ENCODE measurements at regions not wholly inside any gene's neighbourhood (a gene's known extent, or its start where the extent isn't known, plus 50 kb on each side); places are given as distances from the start of the nearest gene placed in this dataset.

DNA sequence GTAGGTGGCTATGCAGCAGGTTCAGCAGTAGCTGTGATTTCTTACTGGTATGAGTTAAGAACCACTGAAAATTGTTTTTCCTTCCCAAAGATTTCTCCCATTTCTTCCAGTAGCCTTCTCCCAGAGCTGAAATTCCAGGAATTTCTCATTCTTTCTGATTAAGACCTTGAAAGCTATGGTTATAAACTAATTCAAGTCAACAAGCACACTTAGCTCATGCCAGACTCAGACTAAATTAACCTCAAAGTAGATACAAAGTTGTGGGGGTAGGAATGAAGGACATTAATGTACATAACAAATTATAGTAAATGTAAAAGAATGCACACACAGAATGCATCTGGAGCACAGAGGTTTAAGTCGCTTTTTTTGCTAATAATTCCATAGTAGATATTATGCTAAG, 103.6 kb upstream of the SOX11 start:
- no peak for TF ChIP-seq REST (IDR thresholded peaks at IDR 0.05; ENCODE audit: insufficient read depth in 1 of 2, low read depth in 2 of 2, low read length in 2 of 2)
- no peak for TF ChIP-seq SIN3A (IDR thresholded peaks at IDR 0.05; ENCODE audit: borderline replicate concordance, insufficient read depth, low read length)
- no peak for TF ChIP-seq FOXP2 (optimal IDR thresholded peaks at IDR 0.05; ENCODE audit: borderline replicate concordance, extremely low read depth, extremely low read length, insufficient read depth)
- TF ChIP-seq POLR2AphosphoS5 (IDR thresholded peaks at IDR 0.05; ENCODE audit: low read depth, low read length), result no peak
- no peak for TF ChIP-seq TAF1 (IDR thresholded peaks at IDR 0.05; ENCODE audit: borderline replicate concordance, insufficient read depth, low read length)

- TF ChIP-seq POLR2AphosphoS5 (IDR thresholded peaks at IDR 0.05; ENCODE audit: low read depth, low read length), result no peak
- no peak for TF ChIP-seq SIN3A (IDR thresholded peaks at IDR 0.05; ENCODE audit: borderline replicate concordance, insufficient read depth, low read length)
- TF ChIP-seq TAF1 (IDR thresholded peaks at IDR 0.05; ENCODE audit: borderline replicate concordance, insufficient read depth, low read length), result no peak
- no peak for TF ChIP-seq REST (IDR thresholded peaks at IDR 0.05; ENCODE audit: insufficient read depth in 1 of 2, low read depth in 2 of 2, low read length in 2 of 2)
- TF ChIP-seq FOXP2 (optimal IDR thresholded peaks at IDR 0.05; ENCODE audit: borderline replicate concordance, extremely low read depth, extremely low read length, insufficient read depth), result no peak
These were observed 103.0 kb upstream of the SOX11 start for GRCh38 chr2:5589183-5589582.

DNA sequence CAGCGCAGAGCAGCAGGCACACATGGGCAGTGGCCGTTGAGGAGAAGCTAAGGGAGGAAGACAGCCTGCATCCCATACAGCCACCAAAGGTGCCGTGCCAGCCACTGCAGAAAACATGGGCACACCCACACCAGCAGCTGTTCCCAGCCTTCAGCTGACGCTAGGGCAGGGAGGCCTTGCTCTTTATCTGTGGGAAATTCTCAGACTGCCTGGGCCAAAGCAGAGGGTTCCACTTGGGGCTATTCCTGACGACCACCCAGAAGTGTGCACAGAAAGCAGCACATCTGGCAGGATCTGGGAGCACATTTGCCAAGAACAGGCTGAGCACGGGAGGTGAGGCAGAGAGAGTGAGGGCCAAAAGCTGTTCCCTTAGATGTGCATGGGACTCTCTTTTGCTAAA, 101.3 kb upstream of the SOX11 start:
- TF ChIP-seq TAF1 (IDR thresholded peaks at IDR 0.05; ENCODE audit: borderline replicate concordance, insufficient read depth, low read length) (no peak), SIN3A (IDR thresholded peaks at IDR 0.05; ENCODE audit: borderline replicate concordance, insufficient read depth, low read length) (no peak), REST (IDR thresholded peaks at IDR 0.05; ENCODE audit: insufficient read depth in 1 of 2, low read depth in 2 of 2, low read length in 2 of 2) (no peak)

- no peak for TF ChIP-seq POLR2AphosphoS5 (IDR thresholded peaks at IDR 0.05; ENCODE audit: low read depth, low read length)
- TF ChIP-seq SIN3A (IDR thresholded peaks at IDR 0.05; ENCODE audit: borderline replicate concordance, insufficient read depth, low read length), result no peak
- TF ChIP-seq TAF1 (IDR thresholded peaks at IDR 0.05; ENCODE audit: borderline replicate concordance, insufficient read depth, low read length), result no peak
These were observed 99.3 kb upstream of the SOX11 start for GRCh38 chr2:5592916-5593315.

- TF ChIP-seq SIN3A (IDR thresholded peaks at IDR 0.05; ENCODE audit: borderline replicate concordance, insufficient read depth, low read length), result no peak
- TF ChIP-seq POLR2AphosphoS5 (IDR thresholded peaks at IDR 0.05; ENCODE audit: low read depth, low read length), result no peak
- TF ChIP-seq REST (IDR thresholded peaks at IDR 0.05; ENCODE audit: insufficient read depth in 1 of 2, low read depth in 2 of 2, low read length in 2 of 2), result no peak
- TF ChIP-seq FOXP2 (optimal IDR thresholded peaks at IDR 0.05; ENCODE audit: borderline replicate concordance, extremely low read depth, extremely low read length, insufficient read depth), result no peak
- no peak for TF ChIP-seq TAF1 (IDR thresholded peaks at IDR 0.05; ENCODE audit: borderline replicate concordance, insufficient read depth, low read length)
These were observed 97.9 kb upstream of the SOX11 start for GRCh38 chr2:5594249-5594695.
